ENCODE measurements at regions not wholly inside any gene's neighbourhood (a gene's known extent, or its start where the extent isn't known, plus 50 kb on each side); places are given as distances from the start of the nearest gene placed in this dataset.

GRCh38 chr2:39609917-39610316, 55.8 kb upstream of the TMEM178A start:
- no peak overlapping the region for H3K4me3 ChIP-seq (ENCODE audit: low read depth, low read length)
- DNase-seq (ENCODE audit: low read depth): no peak
- in situ Hi-C loops (cut with HindIII; ENCODE audit: low sequenced_read_pairs): no loop called here
- TF ChIP-seq, protein P1, sequence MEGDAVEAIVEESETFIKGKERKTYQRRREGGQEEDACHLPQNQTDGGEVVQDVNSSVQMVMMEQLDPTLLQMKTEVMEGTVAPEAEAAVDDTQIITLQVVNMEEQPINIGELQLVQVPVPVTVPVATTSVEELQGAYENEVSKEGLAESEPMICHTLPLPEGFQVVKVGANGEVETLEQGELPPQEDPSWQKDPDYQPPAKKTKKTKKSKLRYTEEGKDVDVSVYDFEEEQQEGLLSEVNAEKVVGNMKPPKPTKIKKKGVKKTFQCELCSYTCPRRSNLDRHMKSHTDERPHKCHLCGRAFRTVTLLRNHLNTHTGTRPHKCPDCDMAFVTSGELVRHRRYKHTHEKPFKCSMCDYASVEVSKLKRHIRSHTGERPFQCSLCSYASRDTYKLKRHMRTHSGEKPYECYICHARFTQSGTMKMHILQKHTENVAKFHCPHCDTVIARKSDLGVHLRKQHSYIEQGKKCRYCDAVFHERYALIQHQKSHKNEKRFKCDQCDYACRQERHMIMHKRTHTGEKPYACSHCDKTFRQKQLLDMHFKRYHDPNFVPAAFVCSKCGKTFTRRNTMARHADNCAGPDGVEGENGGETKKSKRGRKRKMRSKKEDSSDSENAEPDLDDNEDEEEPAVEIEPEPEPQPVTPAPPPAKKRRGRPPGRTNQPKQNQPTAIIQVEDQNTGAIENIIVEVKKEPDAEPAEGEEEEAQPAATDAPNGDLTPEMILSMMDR (IDR thresholded peaks at IDR 0.05; ENCODE audit: low read depth, low read length, missing control alignments): no peak

- in situ Hi-C loops (cut with HindIII; ENCODE audit: low sequenced_read_pairs): no loop called here
- DNase-seq (ENCODE audit: low read depth): no peak
- H3K4me3 ChIP-seq (ENCODE audit: low read depth, low read length): no peak overlapping the region
- TF ChIP-seq, protein P1 (IDR thresholded peaks at IDR 0.05; ENCODE audit: low read depth, low read length, missing control alignments): no peak
Measured at GRCh38 chr2:39615675-39616074, 50.0 kb upstream of the TMEM178A start.

Measured in astrocyte of the cerebellum (primary cell).